GM23248 (cell line): ENCODE measurements at regions not wholly inside any gene's neighbourhood (a gene's known extent, or its start where the extent isn't known, plus 50 kb on each side); places are given as distances from the start of the nearest gene placed in this dataset.

Experiments used
- DNase-seq: peaks from one replicate; pipeline ENCODE4 v3.0.0-alpha.2; 2015
- H2AFZ ChIP-seq: fragments of 200-600 bp; sonication (generic); 2 replicates; pipeline ENCODE4 v1.6.1; 2016; ENCODE audit warnings: antibody characterized with exemption
- H3F3A ChIP-seq: fragments of 200-600 bp; sonication (generic); 2 replicates; pipeline ENCODE4 v1.6.1; 2016; ENCODE audit warnings: mild to moderate bottlenecking, antibody characterized with exemption, mixed run types; ENCODE audit not compliant: insufficient read depth
- H3K27ac ChIP-seq: fragments of 200-600 bp; sonication (generic); 2 replicates; pipeline ENCODE4 v1.5.1; 2016; ENCODE audit warnings: mild to moderate bottlenecking
- H3K27me3 ChIP-seq: fragments of 200-600 bp; sonication (generic); replicated peaks from 2 replicates; pipeline ENCODE4 v1.6.1; 2016; ENCODE audit warnings: mild to moderate bottlenecking; ENCODE audit not compliant: insufficient read depth
- H3K36me3 ChIP-seq: fragments of 200-600 bp; sonication (generic); 2 replicates; pipeline ENCODE4 v1.6.1; 2016; ENCODE audit warnings: low read depth, mild to moderate bottlenecking
- H3K4me1 ChIP-seq: fragments of 200-600 bp; sonication (generic); 2 replicates; pipeline ENCODE4 v1.6.1; 2016; ENCODE audit warnings: mild to moderate bottlenecking; ENCODE audit not compliant: insufficient read depth
- H3K4me2 ChIP-seq: fragments of 200-600 bp; sonication (generic); one replicate; pipeline ENCODE4 v1.6.1; 2016; ENCODE audit warnings: mild to moderate bottlenecking; ENCODE audit not compliant: unreplicated experiment
- H3K4me3 ChIP-seq: fragments of 200-600 bp; sonication (generic); 2 replicates; pipeline ENCODE4 v1.5.1; 2016; ENCODE audit warnings: mild to moderate bottlenecking
- H3K79me2 ChIP-seq: fragments of 200-600 bp; sonication (generic); 2 replicates; pipeline ENCODE4 v1.6.1; 2016; ENCODE audit warnings: mild to moderate bottlenecking; ENCODE audit not compliant: insufficient read depth
- H3K9ac ChIP-seq: fragments of 200-600 bp; sonication (generic); 2 replicates; pipeline ENCODE4 v1.6.1; 2016; ENCODE audit warnings: mild to moderate bottlenecking
- H3K9me2 ChIP-seq: fragments of 200-600 bp; sonication (generic); 2 replicates; pipeline ENCODE4 v1.6.1; 2016; ENCODE audit warnings: mixed run types, mild to moderate bottlenecking, moderate library complexity; ENCODE audit not compliant: insufficient read depth
- H3K9me3 ChIP-seq: fragments of 200-600 bp; sonication (generic); one replicate; pipeline ENCODE4 v1.6.1; 2017; ENCODE audit warnings: low read depth
- H4K20me1 ChIP-seq: fragments of 200-600 bp; sonication (generic); 2 replicates; pipeline ENCODE4 v1.6.0; 2016; ENCODE audit not compliant: insufficient read depth
- EZH2 ChIP-seq: fragments of 200-600 bp; sonication (generic); IDR thresholded peaks from 2 replicates; pipeline ENCODE4 v1.6.1; 2018; ENCODE audit warnings: antibody characterized with exemption, mild to moderate bottlenecking; ENCODE audit not compliant: insufficient read depth, poor library complexity, severe bottlenecking
- EZH2phosphoT487 ChIP-seq: fragments of 200-600 bp; sonication (generic); IDR thresholded peaks from 2 replicates; pipeline ENCODE4 v1.6.1; 2018; ENCODE audit warnings: antibody characterized with exemption, moderate library complexity, mild to moderate bottlenecking, low read depth; ENCODE audit not compliant: insufficient read depth
- WGBS, 2 experiments: methylation state at CpG; one replicate each; pipeline ENCODE4 v1.1.6; 2015 to 2017; ENCODE audit warnings: low lambda C conversion rate in 2 of 2, low coverage in 1 of 2; ENCODE audit errors: missing lambda C conversion rate in 2 of 2; 5-methylcytosine and 5-hydroxymethylcytosine counted together
- in situ Hi-C: fragments of 300-500 bp; cut with MboI; formaldehyde crosslinking; loops from 2 replicates; pipeline ENCODE4 v1.15.0; 2020

GRCh38 chr5:29550523-29550922 lies 1643.0 kb upstream of the CDH6 start:
- Histone ChIP-seq H3K4me1 (no peaks in the 10 kb centered on the region), H3K9ac (no peak overlapping the region), H2AFZ (no peak overlapping the region), H4K20me1 (no peaks in the 10 kb centered on the region), H3K4me2 (no peak overlapping the region), H3K9me2 (no peaks in the 10 kb centered on the region), H3K4me3 (no peak overlapping the region), H3K9me3 (peaks cover 3% of the 10 kb centered on the region), H3K27me3 (no peaks in the 10 kb centered on the region), H3K27ac (no peak overlapping the region), H3K79me2 (no peaks in the 10 kb centered on the region), H3K36me3 (no peaks in the 10 kb centered on the region), H3F3A (no peaks in the 10 kb centered on the region)
- TF ChIP-seq EZH2phosphoT487, result no peak
- TF ChIP-seq EZH2, result no peak
- 35 to 42% methylated on average over 2 of the region's 2 CpGs for WGBS, 2 experiments
- in situ Hi-C loops, result no loop called here
- DNase-seq, result no peak

- in situ Hi-C loops, result no loop called here
- DNase-seq, result no peak
- WGBS, 2 experiments, result 46 to 50% methylated on average over 7 of the region's 7 CpGs
Observed at GRCh38 chr5:29548262-29548661, 1645.2 kb upstream of the CDH6 start.

GRCh38 chr5:29547236-29547865 lies 1646.1 kb upstream of the CDH6 start:
- WGBS, 2 experiments, result 10 to 11% methylated on average over 6 of the region's 6 CpGs
- no peaks in the 10 kb centered on the region for H3K4me1 ChIP-seq
- no peaks in the 10 kb centered on the region for H3K27me3 ChIP-seq
- no peaks in the 10 kb centered on the region for H4K20me1 ChIP-seq
- no peaks in the 10 kb centered on the region for H3K36me3 ChIP-seq
- H3K4me3 ChIP-seq, result no peak overlapping the region
- in situ Hi-C loops, result no loop called here
- H3K9me2 ChIP-seq, result no peaks in the 10 kb centered on the region
- DNase-seq, result no peak
- no peak for TF ChIP-seq EZH2phosphoT487
- no peak for TF ChIP-seq EZH2
- H3K9me3 ChIP-seq, result no peaks in the 10 kb centered on the region
- H3K4me2 ChIP-seq, result no peak overlapping the region
- H2AFZ ChIP-seq, result no peak overlapping the region
- no peaks in the 10 kb centered on the region for H3K79me2 ChIP-seq
- H3K27ac ChIP-seq, result no peak overlapping the region
- H3K9ac ChIP-seq, result no peak overlapping the region
- no peaks in the 10 kb centered on the region for H3F3A ChIP-seq

More at GRCh38 chr5:29548262-29548661, 1645.2 kb upstream of the CDH6 start:
- no peaks in the 10 kb centered on the region for H3K79me2 ChIP-seq
- no peaks in the 10 kb centered on the region for H4K20me1 ChIP-seq
- no peak overlapping the region for H3K9ac ChIP-seq
- no peak overlapping the region for H2AFZ ChIP-seq
- H3K4me3 ChIP-seq, result no peak overlapping the region
- H3F3A ChIP-seq, result no peaks in the 10 kb centered on the region
- no peaks in the 10 kb centered on the region for H3K9me3 ChIP-seq
- H3K4me2 ChIP-seq, result no peak overlapping the region
- no peaks in the 10 kb centered on the region for H3K9me2 ChIP-seq
- TF ChIP-seq EZH2 (no peak), EZH2phosphoT487 (no peak)
- H3K4me1 ChIP-seq, result no peaks in the 10 kb centered on the region
- H3K27me3 ChIP-seq, result no peaks in the 10 kb centered on the region
- no peaks in the 10 kb centered on the region for H3K36me3 ChIP-seq
- H3K27ac ChIP-seq, result no peak overlapping the region

GRCh38 chr5:29543501-29543900 lies 1650.0 kb upstream of the CDH6 start:
- no peak for DNase-seq
- Histone ChIP-seq H3K4me2 (no peak overlapping the region), H3K36me3 (no peaks in the 10 kb centered on the region), H3K9ac (no peak overlapping the region), H3K4me3 (no peak overlapping the region), H3K27me3 (no peaks in the 10 kb centered on the region), H3K27ac (no peak overlapping the region), H3F3A (no peaks in the 10 kb centered on the region), H3K4me1 (no peaks in the 10 kb centered on the region), H4K20me1 (no peaks in the 10 kb centered on the region), H3K9me2 (no peaks in the 10 kb centered on the region), H3K79me2 (no peaks in the 10 kb centered on the region), H3K9me3 (no peaks in the 10 kb centered on the region), H2AFZ (no peak overlapping the region)
- TF ChIP-seq EZH2phosphoT487 (no peak), EZH2 (no peak)
- in situ Hi-C loops, result no loop called here
- 10 to 16% methylated on average over 2 of the region's 2 CpGs for WGBS, 2 experiments

GRCh38 chr5:29524227-29524626 lies 1669.3 kb upstream of the CDH6 start:
- H4K20me1 ChIP-seq, result no peaks in the 10 kb centered on the region
- no peak overlapping the region for H3K4me2 ChIP-seq
- no peaks in the 10 kb centered on the region for H3K9me3 ChIP-seq
- no peak for DNase-seq
- no peaks in the 10 kb centered on the region for H3K4me1 ChIP-seq
- H3K9ac ChIP-seq, result no peak overlapping the region
- TF ChIP-seq EZH2 (no peak), EZH2phosphoT487 (no peak)
- no peaks in the 10 kb centered on the region for H3K79me2 ChIP-seq
- H3K27me3 ChIP-seq, result no peaks in the 10 kb centered on the region
- no peak overlapping the region for H2AFZ ChIP-seq
- in situ Hi-C loops, result no loop called here
- H3F3A ChIP-seq, result no peaks in the 10 kb centered on the region
- H3K27ac ChIP-seq, result no peak overlapping the region
- H3K36me3 ChIP-seq, result no peaks in the 10 kb centered on the region
- WGBS, 2 experiments, result 14 to 16% methylated on average over 2 of the region's 2 CpGs
- no peak overlapping the region for H3K4me3 ChIP-seq
- no peaks in the 10 kb centered on the region for H3K9me2 ChIP-seq
